Neural cell (in vitro differentiated cells): ENCODE measurements at regions not wholly inside any gene's neighbourhood (a gene's known extent, or its start where the extent isn't known, plus 50 kb on each side); places are given as distances from the start of the nearest gene placed in this dataset.

Source experiments
- H2AFZ ChIP-seq: fragments of 200-600, 300-800 bp; sonication (generic), shearing (Covaris generic); 2 replicates; pipeline ENCODE4 v1.6.0; 2014; ENCODE audit warnings: low read depth, mild to moderate bottlenecking, antibody characterized with exemption, low read length, moderate library complexity
- H3F3A ChIP-seq: fragments of 200-600 bp; shearing (Covaris generic); 2 replicates; pipeline ENCODE4 v1.6.1; 2016; ENCODE audit warnings: mild to moderate bottlenecking, moderate library complexity, mixed read lengths, antibody characterized with exemption, low read length; ENCODE audit not compliant: insufficient read depth, poor library complexity, severe bottlenecking
- H3K27ac ChIP-seq: fragments of 200-600, 300-800 bp; sonication (generic), shearing (Covaris generic); 2 replicates; pipeline ENCODE4 v1.5.1; 2014; ENCODE audit warnings: mild to moderate bottlenecking, low read length, moderate library complexity
- H3K27me3 ChIP-seq: fragments of 300-800, 200-600 bp; sonication (generic), shearing (Covaris generic); 2 replicates; pipeline ENCODE4 v1.6.0; 2014; ENCODE audit warnings: mild to moderate bottlenecking, low read depth, low read length, moderate library complexity; ENCODE audit not compliant: insufficient read depth
- H3K36me3 ChIP-seq: fragments of 300-800, 200-600 bp; sonication (generic), shearing (Covaris generic); 2 replicates; pipeline ENCODE4 v1.5.1; 2014; ENCODE audit warnings: mild to moderate bottlenecking, antibody characterized with exemption, low read length, moderate library complexity; ENCODE audit not compliant: insufficient read depth
- H3K4me2 ChIP-seq: fragments of 300-800, 200-600 bp; sonication (generic), shearing (Covaris generic); 2 replicates; pipeline ENCODE4 v1.6.0; 2014; ENCODE audit warnings: mild to moderate bottlenecking, low read length
- H3K4me3 ChIP-seq: fragments of 300-800, 200-600 bp; sonication (generic), shearing (Covaris generic); 2 replicates; pipeline ENCODE4 v1.5.1; 2014; ENCODE audit warnings: mild to moderate bottlenecking, low read length, moderate library complexity
- H3K79me2 ChIP-seq: fragments of 200-600 bp; shearing (Covaris generic); replicated peaks from 2 replicates; pipeline ENCODE4 v1.6.0; 2014; ENCODE audit warnings: mild to moderate bottlenecking, low read length, moderate library complexity; ENCODE audit not compliant: insufficient read depth
- H3K9ac ChIP-seq: fragments of 300-800, 200-600 bp; sonication (generic), shearing (Covaris generic); 2 replicates; pipeline ENCODE4 v1.6.1; 2016; ENCODE audit warnings: mild to moderate bottlenecking, low read length, mixed read lengths
- H3K9me2 ChIP-seq: fragments of 200-600 bp; shearing (Covaris generic); 2 replicates; pipeline ENCODE4 v1.6.1; 2016; ENCODE audit warnings: mild to moderate bottlenecking, low read length, mixed read lengths; ENCODE audit not compliant: insufficient read depth
- H3K9me3 ChIP-seq: fragments of 200-600, 300-800 bp; sonication (generic), shearing (Covaris generic); 2 replicates; pipeline ENCODE4 v1.6.1; 2016; ENCODE audit warnings: mild to moderate bottlenecking, mixed run types, low read length, moderate library complexity, mixed read lengths
- H4K20me1 ChIP-seq: fragments of 200-600 bp; shearing (Covaris generic); 2 replicates; pipeline ENCODE4 v1.6.1; 2016; ENCODE audit warnings: mild to moderate bottlenecking, mixed run types; ENCODE audit not compliant: insufficient read depth
- EP300 ChIP-seq: fragments of 450-650 bp; conservative IDR thresholded peaks from 2 replicates; pipeline ENCODE4 v1.6.1; 2014; ENCODE audit warnings: antibody characterized with exemption, mild to moderate bottlenecking, moderate library complexity; ENCODE audit not compliant: poor library complexity, severe bottlenecking
- EZH2 ChIP-seq: fragments of 200-600, 300-800 bp; shearing (Covaris generic), sonication (generic); IDR thresholded peaks from 2 replicates; pipeline ENCODE4 v1.6.1; 2014; ENCODE audit warnings: antibody characterized with exemption, low read length, borderline replicate concordance, mild to moderate bottlenecking; ENCODE audit not compliant: insufficient read depth, poor library complexity, severe bottlenecking
- MXI1 ChIP-seq: fragments of 450-650 bp; conservative IDR thresholded peaks from 2 replicates; pipeline ENCODE4 v1.6.1; 2014; ENCODE audit warnings: antibody characterized with exemption, mild to moderate bottlenecking; ENCODE audit not compliant: poor library complexity, severe bottlenecking
- POLR2AphosphoS5 ChIP-seq: IDR thresholded peaks from 2 replicates; pipeline ENCODE4 v1.6.1; 2012
- RAD21 ChIP-seq: fragments of 450-650 bp; conservative IDR thresholded peaks from 2 replicates; pipeline ENCODE4 v1.6.1; 2014; ENCODE audit warnings: antibody characterized with exemption, mild to moderate bottlenecking, moderate library complexity
- SMC3 ChIP-seq: fragments of 450-650 bp; conservative IDR thresholded peaks from 2 replicates; pipeline ENCODE4 v1.6.1; 2014; ENCODE audit warnings: antibody characterized with exemption, mild to moderate bottlenecking, moderate library complexity; ENCODE audit not compliant: poor library complexity
- TAF1 ChIP-seq: IDR thresholded peaks from 2 replicates; pipeline ENCODE4 v1.6.1; 2012; ENCODE audit warnings: low read depth
- TF ChIP-seq, protein P1 (sequence below): fragments of 450-650 bp; IDR thresholded peaks from 2 replicates; pipeline ENCODE4 v1.5.1; 2014; ENCODE audit warnings: antibody characterized with exemption, mild to moderate bottlenecking, moderate library complexity; ENCODE audit not compliant: poor library complexity, severe bottlenecking
- TF ChIP-seq, protein P2 (sequence below): IDR thresholded peaks from 2 replicates; pipeline ENCODE4 v1.6.1; 2012; ENCODE audit warnings: borderline replicate concordance

DNA sequence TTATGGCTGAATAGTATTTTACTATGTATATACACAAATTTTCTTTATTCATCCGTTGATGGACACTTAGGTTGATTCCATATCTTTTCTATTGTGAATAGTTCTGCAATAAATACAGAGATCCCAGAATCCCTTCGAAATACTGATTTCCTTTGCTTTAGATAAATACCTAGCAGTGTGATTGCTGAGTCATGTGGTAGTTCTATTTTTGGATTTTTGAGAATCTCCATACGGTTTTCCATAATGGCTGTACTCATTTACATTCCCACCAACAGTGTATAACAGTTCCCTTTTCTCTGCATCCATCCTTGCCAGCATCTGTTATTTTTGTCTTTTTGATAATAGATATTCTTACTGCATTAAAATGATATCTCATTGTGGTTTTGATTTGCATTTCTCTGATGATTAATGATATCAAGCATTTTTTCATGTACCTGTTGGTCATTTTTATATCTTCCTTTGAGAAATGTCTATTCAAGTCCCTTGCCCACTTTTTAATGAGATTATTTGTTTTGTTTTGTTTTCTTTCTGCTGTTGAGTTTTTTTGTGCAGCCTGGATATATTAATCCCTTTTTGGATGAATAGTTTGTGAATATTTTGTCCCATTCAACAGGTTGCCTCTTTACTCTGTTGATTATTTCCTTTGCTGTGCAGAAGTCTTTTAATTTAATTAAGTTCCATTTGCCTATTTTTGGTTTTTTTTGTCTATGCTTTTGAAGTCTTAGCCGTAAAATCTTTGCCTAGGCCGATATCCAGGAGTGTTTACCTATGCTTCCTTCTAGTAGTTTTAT is 466.7 kb upstream of the TENM3 start:
- Histone ChIP-seq H3K9ac (no peak overlapping the region), H3K9me2 (no peaks in the 10 kb centered on the region), H4K20me1 (no peaks in the 10 kb centered on the region), H3K79me2 (no peaks in the 10 kb centered on the region), H3F3A (no peaks in the 10 kb centered on the region), H2AFZ (no peak overlapping the region), H3K36me3 (no peaks in the 10 kb centered on the region), H3K9me3 (no peaks in the 10 kb centered on the region), H3K4me3 (no peak overlapping the region), H3K27me3 (no peaks in the 10 kb centered on the region), H3K4me2 (no peak overlapping the region), H3K27ac (no peak overlapping the region)
- no peak for TF ChIP-seq TAF1
- no peak for TF ChIP-seq EZH2
- TF ChIP-seq EP300, result no peak
- TF ChIP-seq, protein P1, sequence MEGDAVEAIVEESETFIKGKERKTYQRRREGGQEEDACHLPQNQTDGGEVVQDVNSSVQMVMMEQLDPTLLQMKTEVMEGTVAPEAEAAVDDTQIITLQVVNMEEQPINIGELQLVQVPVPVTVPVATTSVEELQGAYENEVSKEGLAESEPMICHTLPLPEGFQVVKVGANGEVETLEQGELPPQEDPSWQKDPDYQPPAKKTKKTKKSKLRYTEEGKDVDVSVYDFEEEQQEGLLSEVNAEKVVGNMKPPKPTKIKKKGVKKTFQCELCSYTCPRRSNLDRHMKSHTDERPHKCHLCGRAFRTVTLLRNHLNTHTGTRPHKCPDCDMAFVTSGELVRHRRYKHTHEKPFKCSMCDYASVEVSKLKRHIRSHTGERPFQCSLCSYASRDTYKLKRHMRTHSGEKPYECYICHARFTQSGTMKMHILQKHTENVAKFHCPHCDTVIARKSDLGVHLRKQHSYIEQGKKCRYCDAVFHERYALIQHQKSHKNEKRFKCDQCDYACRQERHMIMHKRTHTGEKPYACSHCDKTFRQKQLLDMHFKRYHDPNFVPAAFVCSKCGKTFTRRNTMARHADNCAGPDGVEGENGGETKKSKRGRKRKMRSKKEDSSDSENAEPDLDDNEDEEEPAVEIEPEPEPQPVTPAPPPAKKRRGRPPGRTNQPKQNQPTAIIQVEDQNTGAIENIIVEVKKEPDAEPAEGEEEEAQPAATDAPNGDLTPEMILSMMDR, result no peak
- TF ChIP-seq, protein P2, sequence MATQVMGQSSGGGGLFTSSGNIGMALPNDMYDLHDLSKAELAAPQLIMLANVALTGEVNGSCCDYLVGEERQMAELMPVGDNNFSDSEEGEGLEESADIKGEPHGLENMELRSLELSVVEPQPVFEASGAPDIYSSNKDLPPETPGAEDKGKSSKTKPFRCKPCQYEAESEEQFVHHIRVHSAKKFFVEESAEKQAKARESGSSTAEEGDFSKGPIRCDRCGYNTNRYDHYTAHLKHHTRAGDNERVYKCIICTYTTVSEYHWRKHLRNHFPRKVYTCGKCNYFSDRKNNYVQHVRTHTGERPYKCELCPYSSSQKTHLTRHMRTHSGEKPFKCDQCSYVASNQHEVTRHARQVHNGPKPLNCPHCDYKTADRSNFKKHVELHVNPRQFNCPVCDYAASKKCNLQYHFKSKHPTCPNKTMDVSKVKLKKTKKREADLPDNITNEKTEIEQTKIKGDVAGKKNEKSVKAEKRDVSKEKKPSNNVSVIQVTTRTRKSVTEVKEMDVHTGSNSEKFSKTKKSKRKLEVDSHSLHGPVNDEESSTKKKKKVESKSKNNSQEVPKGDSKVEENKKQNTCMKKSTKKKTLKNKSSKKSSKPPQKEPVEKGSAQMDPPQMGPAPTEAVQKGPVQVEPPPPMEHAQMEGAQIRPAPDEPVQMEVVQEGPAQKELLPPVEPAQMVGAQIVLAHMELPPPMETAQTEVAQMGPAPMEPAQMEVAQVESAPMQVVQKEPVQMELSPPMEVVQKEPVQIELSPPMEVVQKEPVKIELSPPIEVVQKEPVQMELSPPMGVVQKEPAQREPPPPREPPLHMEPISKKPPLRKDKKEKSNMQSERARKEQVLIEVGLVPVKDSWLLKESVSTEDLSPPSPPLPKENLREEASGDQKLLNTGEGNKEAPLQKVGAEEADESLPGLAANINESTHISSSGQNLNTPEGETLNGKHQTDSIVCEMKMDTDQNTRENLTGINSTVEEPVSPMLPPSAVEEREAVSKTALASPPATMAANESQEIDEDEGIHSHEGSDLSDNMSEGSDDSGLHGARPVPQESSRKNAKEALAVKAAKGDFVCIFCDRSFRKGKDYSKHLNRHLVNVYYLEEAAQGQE, result no peak
- no peak for TF ChIP-seq POLR2AphosphoS5
- no peak for TF ChIP-seq MXI1
- TF ChIP-seq SMC3, result no peak
- no peak for TF ChIP-seq RAD21

DNA sequence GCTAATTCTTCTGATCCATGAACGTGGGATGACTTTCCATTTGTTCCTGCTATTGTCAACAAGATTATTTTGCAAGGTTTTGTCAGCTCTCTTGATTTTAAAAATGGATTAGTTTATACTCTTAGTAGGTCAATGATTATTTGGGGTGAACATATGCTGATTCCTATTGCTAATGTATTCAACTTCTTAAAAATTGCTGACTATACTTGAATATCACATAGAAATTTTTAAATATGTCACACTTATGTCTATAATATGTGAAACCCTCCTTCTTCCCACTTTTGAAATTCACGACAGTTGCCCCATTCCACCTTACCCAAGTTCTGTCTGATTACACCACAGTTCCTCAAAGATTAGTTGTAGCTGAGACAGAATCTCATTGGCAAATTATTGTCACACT is 465.7 kb upstream of the TENM3 start:
- Histone ChIP-seq H3F3A (no peaks in the 10 kb centered on the region), H4K20me1 (no peaks in the 10 kb centered on the region), H3K36me3 (no peaks in the 10 kb centered on the region), H2AFZ (no peak overlapping the region), H3K4me3 (no peak overlapping the region), H3K27me3 (no peaks in the 10 kb centered on the region), H3K9ac (no peak overlapping the region), H3K9me2 (no peaks in the 10 kb centered on the region), H3K27ac (no peak overlapping the region), H3K4me2 (no peak overlapping the region), H3K9me3 (no peaks in the 10 kb centered on the region), H3K79me2 (no peaks in the 10 kb centered on the region)
- TF ChIP-seq EP300 (no peak), TAF1 (no peak), EZH2 (no peak), POLR2AphosphoS5 (no peak), MXI1 (no peak), RAD21 (no peak), SMC3 (no peak)
- TF ChIP-seq, protein P2, result no peak
- TF ChIP-seq, protein P1, result no peak
